OCI-LY7 (cell line): ENCODE measurements at regions not wholly inside any gene's neighbourhood (a gene's known extent, or its start where the extent isn't known, plus 50 kb on each side); places are given as distances from the start of the nearest gene placed in this dataset.

ENCODE experiments used
- CTCF ChIP-seq: fragments of 200-600 bp; sonication (generic); conservative IDR thresholded peaks from 2 replicates; pipeline ENCODE4 v1.5.1; 2014; ENCODE audit warnings: mild to moderate bottlenecking, antibody characterized with exemption, low read length, moderate library complexity, mixed read lengths
- EZH2phosphoT487 ChIP-seq: fragments of 200-600 bp; sonication (generic); IDR thresholded peaks from 2 replicates; pipeline ENCODE4 v1.6.1; 2018; ENCODE audit warnings: low read depth, borderline replicate concordance, mild to moderate bottlenecking, mixed run types, antibody characterized with exemption, low read length, moderate library complexity, mixed read lengths

- TF ChIP-seq CTCF (no peak), EZH2phosphoT487 (no peak)
Observed at GRCh38 chr13:53285896-53286430, 257.4 kb downstream of the OLFM4 start.
